Smooth muscle cell (in vitro differentiated cells): ENCODE measurements at regions not wholly inside any gene's neighbourhood (a gene's known extent, or its start where the extent isn't known, plus 50 kb on each side); places are given as distances from the start of the nearest gene placed in this dataset.

Source experiments
- DNase-seq: peaks from one replicate; lab custom pipeline; 2025; ENCODE audit not compliant: unreplicated experiment; lab: John Stamatoyannopoulos, UW
- H2AFZ ChIP-seq: fragments of 200-600 bp; sonication (generic); 2 replicates; pipeline ENCODE4 v1.6.0; 2016; ENCODE audit warnings: antibody characterized with exemption, low read depth, mild to moderate bottlenecking
- H3F3A ChIP-seq: fragments of 200-600 bp; sonication (generic); 2 replicates; pipeline ENCODE4 v1.6.0; 2017; ENCODE audit warnings: antibody characterized with exemption, low read depth
- H3K27ac ChIP-seq: fragments of 200-600 bp; sonication (generic); 2 replicates; pipeline ENCODE4 v1.5.1; 2016; ENCODE audit warnings: low read depth, mild to moderate bottlenecking
- H3K27me3 ChIP-seq: fragments of 200-600 bp; sonication (generic); 2 replicates; pipeline ENCODE4 v1.6.1; 2016; ENCODE audit warnings: low read depth, mild to moderate bottlenecking
- H3K36me3 ChIP-seq: fragments of 200-600 bp; sonication (generic); 2 replicates; pipeline ENCODE4 v1.5.1; 2016; ENCODE audit warnings: low read depth
- H3K4me1 ChIP-seq: fragments of 200-600 bp; sonication (generic); 2 replicates; pipeline ENCODE4 v1.5.1; 2016; ENCODE audit warnings: low read depth
- H3K4me2 ChIP-seq: fragments of 200-600 bp; sonication (generic); 2 replicates; pipeline ENCODE4 v1.6.0; 2016; ENCODE audit warnings: mild to moderate bottlenecking
- H3K4me3 ChIP-seq: fragments of 200-600 bp; sonication (generic); 2 replicates; pipeline ENCODE4 v1.5.1; 2016; ENCODE audit warnings: mild to moderate bottlenecking
- H3K79me2 ChIP-seq: fragments of 200-600 bp; sonication (generic); 2 replicates; pipeline ENCODE4 v1.6.0; 2016; ENCODE audit warnings: low read depth, mild to moderate bottlenecking
- H3K9ac ChIP-seq: fragments of 200-600 bp; sonication (generic); 2 replicates; pipeline ENCODE4 v1.6.0; 2016; ENCODE audit warnings: low read depth
- H3K9me3 ChIP-seq: fragments of 200-600 bp; sonication (generic); replicated peaks from 2 replicates; pipeline ENCODE4 v1.5.1; 2016; ENCODE audit warnings: low read depth
- H4K20me1 ChIP-seq: fragments of 200-600 bp; sonication (generic); 2 replicates; pipeline ENCODE4 v1.6.0; 2016; ENCODE audit warnings: low read depth
- CTCF ChIP-seq: fragments of 200-600 bp; sonication (generic); IDR thresholded peaks from 2 replicates; pipeline ENCODE4 v1.5.1; 2017; ENCODE audit warnings: borderline replicate concordance, mild to moderate bottlenecking, antibody characterized with exemption; ENCODE audit not compliant: insufficient read depth, poor library complexity, severe bottlenecking
- WGBS: methylation state at CpG from one replicate; pipeline ENCODE4 v1.1.7; 2016; ENCODE audit warnings: low lambda C conversion rate; 5-methylcytosine and 5-hydroxymethylcytosine counted together

GRCh38 chr14:84555493-84555892 lies 974.5 kb upstream of the FLRT2 start:
- H3K4me3 ChIP-seq, result no peak overlapping the region
- H3K36me3 ChIP-seq, result no peaks in the 10 kb centered on the region
- no peak for DNase-seq
- H3K9ac ChIP-seq, result no peak overlapping the region
- no peaks in the 10 kb centered on the region for H3K79me2 ChIP-seq
- H3F3A ChIP-seq, result no peaks in the 10 kb centered on the region
- TF ChIP-seq CTCF, result no peak
- H4K20me1 ChIP-seq, result no peaks in the 10 kb centered on the region
- H3K4me2 ChIP-seq, result no peak overlapping the region
- no peak overlapping the region for H2AFZ ChIP-seq
- H3K9me3 ChIP-seq, result no peaks in the 10 kb centered on the region
- no peak overlapping the region for H3K27ac ChIP-seq
- H3K4me1 ChIP-seq, result no peaks in the 10 kb centered on the region
- no peaks in the 10 kb centered on the region for H3K27me3 ChIP-seq
- 80% methylated on average over 2 of the region's 2 CpGs for WGBS

GRCh38 chr14:84566109-84566508 lies 963.8 kb upstream of the FLRT2 start:
- 97% methylated on average over 6 of the region's 6 CpGs for WGBS
- Histone ChIP-seq H3K4me3 (no peak overlapping the region), H3K9ac (no peak overlapping the region), H3K4me1 (no peaks in the 10 kb centered on the region), H3F3A (no peaks in the 10 kb centered on the region), H3K27me3 (no peaks in the 10 kb centered on the region), H3K9me3 (no peaks in the 10 kb centered on the region), H2AFZ (no peak overlapping the region), H3K4me2 (no peak overlapping the region), H3K79me2 (no peaks in the 10 kb centered on the region), H4K20me1 (no peaks in the 10 kb centered on the region), H3K27ac (no peak overlapping the region), H3K36me3 (no peaks in the 10 kb centered on the region)
- DNase-seq, result no peak
- TF ChIP-seq CTCF, result no peak

DNA sequence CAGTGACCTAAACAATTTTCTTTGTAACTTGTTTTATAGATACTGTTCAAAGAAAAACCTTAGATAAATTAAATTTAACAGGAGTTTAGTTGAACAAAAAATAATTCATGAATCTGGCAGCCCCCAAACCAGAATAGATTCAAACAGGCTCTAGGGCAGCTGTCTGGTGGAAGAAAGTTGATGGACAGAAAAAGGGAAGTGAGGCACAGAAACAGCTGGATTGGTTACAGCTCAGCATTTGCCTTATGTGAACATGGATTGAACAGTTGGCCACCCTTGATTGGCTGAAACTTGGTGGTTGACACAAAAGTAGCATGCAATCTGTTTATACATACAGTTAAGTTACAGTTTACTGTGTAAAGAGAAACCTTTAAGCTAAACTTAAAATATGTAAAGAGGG lies 954.3 kb upstream of the FLRT2 start:
- no peak overlapping the region for H3K27ac ChIP-seq
- no peaks in the 10 kb centered on the region for H3K9me3 ChIP-seq
- H3K4me1 ChIP-seq, result no peaks in the 10 kb centered on the region
- no peak for TF ChIP-seq CTCF
- no peaks in the 10 kb centered on the region for H3K27me3 ChIP-seq
- H2AFZ ChIP-seq, result no peak overlapping the region
- H3K79me2 ChIP-seq, result no peaks in the 10 kb centered on the region
- H3K9ac ChIP-seq, result no peak overlapping the region
- H3F3A ChIP-seq, result no peaks in the 10 kb centered on the region
- no peaks in the 10 kb centered on the region for H4K20me1 ChIP-seq
- H3K36me3 ChIP-seq, result no peaks in the 10 kb centered on the region
- H3K4me3 ChIP-seq, result no peak overlapping the region
- no peak for DNase-seq
- H3K4me2 ChIP-seq, result no peak overlapping the region

DNA sequence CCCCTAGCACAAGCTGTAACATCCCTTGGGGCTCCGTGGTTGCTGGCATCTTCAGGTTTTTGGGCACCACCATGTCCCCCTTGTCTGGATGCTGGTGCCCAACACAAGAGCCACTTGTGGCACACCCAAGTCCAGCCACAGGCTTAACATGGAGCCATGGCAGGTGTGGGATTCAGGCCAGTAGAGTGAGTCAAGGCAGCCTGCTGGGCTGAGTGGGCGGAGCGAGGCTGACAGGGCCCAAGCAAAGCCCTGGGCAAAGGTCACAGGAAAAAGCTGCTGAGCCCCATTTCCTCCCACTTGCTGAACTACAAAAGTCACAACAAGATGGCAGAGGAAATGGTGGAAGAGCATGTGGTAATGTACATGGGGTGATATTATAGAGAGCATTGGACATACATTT lies 950.7 kb upstream of the FLRT2 start:
- Histone ChIP-seq H3K27me3 (no peaks in the 10 kb centered on the region), H3K9me3 (no peaks in the 10 kb centered on the region), H4K20me1 (no peaks in the 10 kb centered on the region), H3F3A (no peaks in the 10 kb centered on the region), H3K4me3 (no peak overlapping the region), H3K9ac (no peak overlapping the region), H3K27ac (no peak overlapping the region), H3K4me2 (no peak overlapping the region), H3K4me1 (no peaks in the 10 kb centered on the region), H2AFZ (no peak overlapping the region), H3K79me2 (no peaks in the 10 kb centered on the region), H3K36me3 (no peaks in the 10 kb centered on the region)
- no peak for TF ChIP-seq CTCF
- WGBS, result 98% methylated on average over 3 of the region's 3 CpGs
- DNase-seq, result no peak
